ENCODE measurements at regions not wholly inside any gene's neighbourhood (a gene's known extent, or its start where the extent isn't known, plus 50 kb on each side); places are given as distances from the start of the nearest gene placed in this dataset.

DNA sequence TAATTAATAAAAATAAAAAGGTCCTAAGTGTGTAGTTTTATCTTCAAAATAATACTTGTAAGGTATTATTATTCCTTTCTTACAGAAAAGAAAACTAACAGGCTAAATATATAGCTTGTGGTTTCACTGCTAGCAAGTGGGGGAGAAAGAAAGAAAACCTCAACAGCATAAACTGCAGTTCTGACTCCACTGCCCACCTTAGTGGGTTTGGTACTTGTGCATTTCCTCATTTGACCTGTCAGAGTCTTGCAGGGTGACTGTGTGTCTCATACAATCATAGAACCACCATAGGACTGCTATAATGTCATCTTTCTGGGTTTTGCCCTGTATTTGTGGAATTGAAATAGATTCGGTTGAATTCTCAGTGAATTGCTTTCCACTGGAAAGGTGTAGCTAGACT is 94.7 kb upstream of the PUDP start:
- H3K18ac ChIP-seq (ENCODE audit: low read depth in 1 of 2, low read length in 2 of 2), result no peak overlapping the region
- H2BK12ac ChIP-seq (ENCODE audit: low read length in 2 of 2), result no peak overlapping the region
- no CpG with 5 or more reads among the region's 1 CpG for WGBS

DNA sequence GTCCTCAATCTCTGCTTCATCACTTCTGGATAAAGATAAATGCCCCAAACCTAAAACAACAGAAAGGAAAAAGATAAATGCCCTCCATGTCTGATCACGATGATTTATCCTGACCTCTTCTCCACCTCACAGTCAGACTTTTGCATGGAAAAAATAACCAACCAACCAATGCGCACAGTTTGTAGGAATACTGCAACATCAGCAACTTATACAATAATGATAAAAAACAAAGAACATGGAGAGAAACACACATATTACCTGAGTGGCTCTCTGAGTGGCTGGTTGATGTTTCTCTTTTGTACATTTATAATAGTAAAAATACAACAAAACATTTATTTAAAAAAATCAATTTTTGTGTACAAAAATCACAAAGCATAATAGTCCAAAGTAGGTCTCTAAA is 93.0 kb upstream of the PUDP start:
- Histone ChIP-seq H3K18ac (ENCODE audit: low read depth in 1 of 2, low read length in 2 of 2) (no peak overlapping the region), H3K4me1 (ENCODE audit: control insufficient read depth, insufficient read depth, low read depth, low read length) (no peaks in the 10 kb centered on the region), H3K9me3 (ENCODE audit: control insufficient read depth, low read length) (no peaks in the 10 kb centered on the region), H3K4me2 (ENCODE audit: low read length, poor library complexity, severe bottlenecking) (no peak overlapping the region), H3K4me3 (ENCODE audit: insufficient read depth in 1 of 2, low read depth in 1 of 2, low read length in 2 of 2) (no peak overlapping the region), H4K8ac (ENCODE audit: low read length) (no peak overlapping the region), H3K14ac (ENCODE audit: low read length in 2 of 2) (no peak overlapping the region), H3K4ac (ENCODE audit: low read depth in 1 of 2, low read length in 2 of 2) (no peak overlapping the region), H2BK5ac (ENCODE audit: low read depth, low read length, poor library complexity, severe bottlenecking) (no peak overlapping the region), H4K91ac (ENCODE audit: low read length) (no peak overlapping the region), H3K9ac (ENCODE audit: low read length) (no peak overlapping the region), H3K27ac (ENCODE audit: low read length, poor library complexity, severe bottlenecking) (no peak overlapping the region), H3K27me3 (ENCODE audit: control insufficient read depth in 1 of 2, insufficient read depth in 1 of 2, low read length in 2 of 2) (no peaks in the 10 kb centered on the region), H2BK12ac (ENCODE audit: low read length in 2 of 2) (no peak overlapping the region), H3K36me3 (ENCODE audit: control insufficient read depth in 1 of 2, insufficient read depth in 2 of 2, low read depth in 1 of 2, low read length in 2 of 2) (no peaks in the 10 kb centered on the region), H2AK5ac (ENCODE audit: low read length, severe bottlenecking) (no peak overlapping the region), H2AFZ (ENCODE audit: low read depth, low read length) (no peak overlapping the region), H2BK120ac (ENCODE audit: low read depth, low read length) (no peak overlapping the region), H3K79me1 (replicated peaks; ENCODE audit: low read length, poor library complexity, severe bottlenecking) (no peaks in the 10 kb centered on the region), H2BK15ac (ENCODE audit: low read depth, poor library complexity, severe bottlenecking) (no peak overlapping the region), H3K23ac (ENCODE audit: low read length in 2 of 2) (no peak overlapping the region)
- whole genome bisulfite sequencing, result no CpG with 5 or more reads among the region's 2 CpGs
- DNase-seq, result no peak

More for the DNA sequence above, 94.7 kb upstream of the PUDP start:
- H3K23ac ChIP-seq (ENCODE audit: low read length in 2 of 2), result no peak overlapping the region
- H2BK5ac ChIP-seq (ENCODE audit: low read depth, low read length, poor library complexity, severe bottlenecking), result no peak overlapping the region
- H3K27ac ChIP-seq (ENCODE audit: low read length, poor library complexity, severe bottlenecking), result no peak overlapping the region
- H3K36me3 ChIP-seq (ENCODE audit: control insufficient read depth in 1 of 2, insufficient read depth in 2 of 2, low read depth in 1 of 2, low read length in 2 of 2), result no peaks in the 10 kb centered on the region
- no peak overlapping the region for H4K8ac ChIP-seq (ENCODE audit: low read length)
- no peak overlapping the region for H2AK5ac ChIP-seq (ENCODE audit: low read length, severe bottlenecking)
- H3K79me1 ChIP-seq (replicated peaks; ENCODE audit: low read length, poor library complexity, severe bottlenecking), result no peaks in the 10 kb centered on the region
- no peak overlapping the region for H2BK15ac ChIP-seq (ENCODE audit: low read depth, poor library complexity, severe bottlenecking)
- no peak overlapping the region for H3K4ac ChIP-seq (ENCODE audit: low read depth in 1 of 2, low read length in 2 of 2)
- no peak overlapping the region for H2AFZ ChIP-seq (ENCODE audit: low read depth, low read length)
- H3K9ac ChIP-seq (ENCODE audit: low read length), result no peak overlapping the region
- DNase-seq, result no peak
- H3K4me3 ChIP-seq (ENCODE audit: insufficient read depth in 1 of 2, low read depth in 1 of 2, low read length in 2 of 2), result no peak overlapping the region
- no peak overlapping the region for H4K91ac ChIP-seq (ENCODE audit: low read length)
- no peak overlapping the region for H3K4me2 ChIP-seq (ENCODE audit: low read length, poor library complexity, severe bottlenecking)
- no peaks in the 10 kb centered on the region for H3K9me3 ChIP-seq (ENCODE audit: control insufficient read depth, low read length)
- H3K14ac ChIP-seq (ENCODE audit: low read length in 2 of 2), result no peak overlapping the region
- no peaks in the 10 kb centered on the region for H3K4me1 ChIP-seq (ENCODE audit: control insufficient read depth, insufficient read depth, low read depth, low read length)
- H2BK120ac ChIP-seq (ENCODE audit: low read depth, low read length), result no peak overlapping the region
- H3K27me3 ChIP-seq (ENCODE audit: control insufficient read depth in 1 of 2, insufficient read depth in 1 of 2, low read length in 2 of 2), result no peaks in the 10 kb centered on the region

DNA sequence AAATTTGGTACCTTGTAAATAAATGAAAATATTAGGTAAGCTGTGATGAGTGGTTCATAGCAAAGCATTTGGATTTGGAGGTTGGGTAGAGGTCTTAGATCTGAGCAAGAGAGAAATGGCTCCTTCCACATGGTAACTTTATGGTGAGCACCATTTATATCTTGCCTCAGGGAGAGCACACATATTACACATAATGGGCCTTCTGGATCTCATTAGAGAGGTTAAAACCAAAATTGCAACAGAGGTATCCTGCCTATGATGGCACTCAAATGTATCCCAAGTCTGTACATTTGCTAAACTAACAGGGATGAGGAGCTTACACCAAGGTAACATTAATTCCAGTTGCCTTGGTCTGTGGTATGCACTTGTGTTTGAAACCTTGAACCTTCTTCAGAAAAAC is 87.1 kb upstream of the PUDP start:
- H3K79me1 ChIP-seq (replicated peaks; ENCODE audit: low read length, poor library complexity, severe bottlenecking), result no peaks in the 10 kb centered on the region
- no peak for DNase-seq
- H2AFZ ChIP-seq (ENCODE audit: low read depth, low read length), result no peak overlapping the region
- no peak overlapping the region for H3K4me2 ChIP-seq (ENCODE audit: low read length, poor library complexity, severe bottlenecking)
- no peak overlapping the region for H3K4me3 ChIP-seq (ENCODE audit: insufficient read depth in 1 of 2, low read depth in 1 of 2, low read length in 2 of 2)
- no peak overlapping the region for H3K27ac ChIP-seq (ENCODE audit: low read length, poor library complexity, severe bottlenecking)
- no peaks in the 10 kb centered on the region for H3K36me3 ChIP-seq (ENCODE audit: control insufficient read depth in 1 of 2, insufficient read depth in 2 of 2, low read depth in 1 of 2, low read length in 2 of 2)
- no peaks in the 10 kb centered on the region for H3K4me1 ChIP-seq (ENCODE audit: control insufficient read depth, insufficient read depth, low read depth, low read length)
- H3K23ac ChIP-seq (ENCODE audit: low read length in 2 of 2), result no peak overlapping the region
- no peak overlapping the region for H2AK5ac ChIP-seq (ENCODE audit: low read length, severe bottlenecking)
- no peaks in the 10 kb centered on the region for H3K27me3 ChIP-seq (ENCODE audit: control insufficient read depth in 1 of 2, insufficient read depth in 1 of 2, low read length in 2 of 2)
- no peak overlapping the region for H3K18ac ChIP-seq (ENCODE audit: low read depth in 1 of 2, low read length in 2 of 2)
- no peak overlapping the region for H4K91ac ChIP-seq (ENCODE audit: low read length)
- no peak overlapping the region for H2BK120ac ChIP-seq (ENCODE audit: low read depth, low read length)
- no peak overlapping the region for H4K8ac ChIP-seq (ENCODE audit: low read length)
- no peak overlapping the region for H2BK5ac ChIP-seq (ENCODE audit: low read depth, low read length, poor library complexity, severe bottlenecking)
- H3K4ac ChIP-seq (ENCODE audit: low read depth in 1 of 2, low read length in 2 of 2), result no peak overlapping the region
- H3K9ac ChIP-seq (ENCODE audit: low read length), result no peak overlapping the region
- H2BK15ac ChIP-seq (ENCODE audit: low read depth, poor library complexity, severe bottlenecking), result no peak overlapping the region
- no peaks in the 10 kb centered on the region for H3K9me3 ChIP-seq (ENCODE audit: control insufficient read depth, low read length)
- H2BK12ac ChIP-seq (ENCODE audit: low read length in 2 of 2), result no peak overlapping the region
- no peak overlapping the region for H3K14ac ChIP-seq (ENCODE audit: low read length in 2 of 2)

DNA sequence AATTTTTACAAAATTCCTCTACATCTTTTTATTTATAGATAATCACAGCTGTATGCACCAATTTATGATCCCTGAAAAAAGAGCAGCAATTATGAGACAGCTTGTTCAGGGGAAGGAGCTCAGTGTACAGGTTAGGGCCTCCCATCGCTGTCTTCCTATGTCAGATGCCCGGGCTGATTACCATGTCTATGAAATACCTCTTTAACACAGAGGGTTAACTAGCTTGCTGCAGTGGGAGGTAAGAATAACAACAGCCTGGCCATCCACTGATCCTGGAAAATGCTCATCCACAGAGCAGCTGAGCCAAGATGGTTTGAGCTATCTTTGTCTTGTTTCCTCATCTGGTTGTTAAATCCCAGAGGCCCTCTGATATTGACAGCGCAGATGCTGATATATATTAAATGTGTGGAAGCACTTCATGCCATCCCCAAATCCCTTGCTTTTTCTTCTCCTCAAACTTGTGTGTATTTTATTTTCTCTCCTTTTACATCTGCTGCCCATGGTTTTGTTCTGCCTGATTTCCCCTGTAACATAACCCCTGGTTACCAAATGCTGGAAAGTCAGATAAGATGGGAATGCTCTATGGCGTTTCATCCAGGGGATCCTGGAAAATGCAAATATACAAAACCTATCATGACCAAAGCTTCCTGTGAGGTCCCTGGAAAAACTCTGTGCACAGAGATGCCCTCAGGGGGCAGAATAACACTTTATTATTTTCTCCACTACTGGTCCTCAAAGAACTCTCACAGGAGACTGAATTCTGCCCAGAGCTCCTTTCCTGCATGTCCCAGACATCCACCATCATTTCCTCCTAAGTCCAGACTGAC is 85.8 kb upstream of the PUDP start:
- H3K23ac ChIP-seq (ENCODE audit: low read length in 2 of 2), result no peak overlapping the region
- H3K18ac ChIP-seq (ENCODE audit: low read depth in 1 of 2, low read length in 2 of 2), result no peak overlapping the region
- no peak overlapping the region for H4K8ac ChIP-seq (ENCODE audit: low read length)
- no peak overlapping the region for H2BK120ac ChIP-seq (ENCODE audit: low read depth, low read length)
- no peak overlapping the region for H3K4me3 ChIP-seq (ENCODE audit: insufficient read depth in 1 of 2, low read depth in 1 of 2, low read length in 2 of 2)
- H3K4ac ChIP-seq (ENCODE audit: low read depth in 1 of 2, low read length in 2 of 2), result no peak overlapping the region
- H4K91ac ChIP-seq (ENCODE audit: low read length), result no peak overlapping the region
- H3K9me3 ChIP-seq (ENCODE audit: control insufficient read depth, low read length), result no peaks in the 10 kb centered on the region
- no peaks in the 10 kb centered on the region for H3K36me3 ChIP-seq (ENCODE audit: control insufficient read depth in 1 of 2, insufficient read depth in 2 of 2, low read depth in 1 of 2, low read length in 2 of 2)
- H2AK5ac ChIP-seq (ENCODE audit: low read length, severe bottlenecking), result no peak overlapping the region
- H2BK5ac ChIP-seq (ENCODE audit: low read depth, low read length, poor library complexity, severe bottlenecking), result no peak overlapping the region
- no peak overlapping the region for H2BK15ac ChIP-seq (ENCODE audit: low read depth, poor library complexity, severe bottlenecking)
- H3K14ac ChIP-seq (ENCODE audit: low read length in 2 of 2), result no peak overlapping the region
- no peaks in the 10 kb centered on the region for H3K79me1 ChIP-seq (replicated peaks; ENCODE audit: low read length, poor library complexity, severe bottlenecking)
- H3K4me2 ChIP-seq (ENCODE audit: low read length, poor library complexity, severe bottlenecking), result no peak overlapping the region
- no peak overlapping the region for H3K27ac ChIP-seq (ENCODE audit: low read length, poor library complexity, severe bottlenecking)
- H3K27me3 ChIP-seq (ENCODE audit: control insufficient read depth in 1 of 2, insufficient read depth in 1 of 2, low read length in 2 of 2), result no peaks in the 10 kb centered on the region
- H2BK12ac ChIP-seq (ENCODE audit: low read length in 2 of 2), result no peak overlapping the region
- WGBS, result 78% methylated on average over 1 of the region's 4 CpGs
- H2AFZ ChIP-seq (ENCODE audit: low read depth, low read length), result no peak overlapping the region
- H3K9ac ChIP-seq (ENCODE audit: low read length), result no peak overlapping the region
- DNase-seq, result no peak
- H3K4me1 ChIP-seq (ENCODE audit: control insufficient read depth, insufficient read depth, low read depth, low read length), result no peaks in the 10 kb centered on the region

Measured in mesenchymal stem cell (in vitro differentiated cells and primary cell).